ENCODE measurements at regions not wholly inside any gene's neighbourhood (a gene's known extent, or its start where the extent isn't known, plus 50 kb on each side); places are given as distances from the start of the nearest gene placed in this dataset.

DNA sequence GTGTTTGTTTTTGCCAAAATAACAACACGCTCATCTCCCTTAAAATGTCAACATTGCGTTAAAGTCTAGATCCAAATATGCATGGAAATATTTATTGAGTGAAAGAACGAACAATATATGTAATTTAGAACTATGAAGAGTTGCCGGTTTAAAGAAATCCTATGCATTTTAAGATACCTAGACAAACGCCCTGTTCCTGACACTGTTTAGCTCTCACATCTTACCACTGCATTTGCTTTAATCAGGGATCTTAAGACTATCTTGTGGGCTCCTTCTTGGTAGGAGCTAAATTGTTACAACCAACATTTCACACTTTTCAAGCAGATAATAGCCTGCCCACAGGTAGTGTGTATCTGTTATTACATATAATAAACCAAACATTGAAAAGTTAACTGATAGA lies 96.6 kb upstream of the RPS6KA3 start:
- FAIRE-seq: no peak
- DNase-seq (ENCODE audit: extremely low spot score, insufficient read length, low read depth): no peak

DNA sequence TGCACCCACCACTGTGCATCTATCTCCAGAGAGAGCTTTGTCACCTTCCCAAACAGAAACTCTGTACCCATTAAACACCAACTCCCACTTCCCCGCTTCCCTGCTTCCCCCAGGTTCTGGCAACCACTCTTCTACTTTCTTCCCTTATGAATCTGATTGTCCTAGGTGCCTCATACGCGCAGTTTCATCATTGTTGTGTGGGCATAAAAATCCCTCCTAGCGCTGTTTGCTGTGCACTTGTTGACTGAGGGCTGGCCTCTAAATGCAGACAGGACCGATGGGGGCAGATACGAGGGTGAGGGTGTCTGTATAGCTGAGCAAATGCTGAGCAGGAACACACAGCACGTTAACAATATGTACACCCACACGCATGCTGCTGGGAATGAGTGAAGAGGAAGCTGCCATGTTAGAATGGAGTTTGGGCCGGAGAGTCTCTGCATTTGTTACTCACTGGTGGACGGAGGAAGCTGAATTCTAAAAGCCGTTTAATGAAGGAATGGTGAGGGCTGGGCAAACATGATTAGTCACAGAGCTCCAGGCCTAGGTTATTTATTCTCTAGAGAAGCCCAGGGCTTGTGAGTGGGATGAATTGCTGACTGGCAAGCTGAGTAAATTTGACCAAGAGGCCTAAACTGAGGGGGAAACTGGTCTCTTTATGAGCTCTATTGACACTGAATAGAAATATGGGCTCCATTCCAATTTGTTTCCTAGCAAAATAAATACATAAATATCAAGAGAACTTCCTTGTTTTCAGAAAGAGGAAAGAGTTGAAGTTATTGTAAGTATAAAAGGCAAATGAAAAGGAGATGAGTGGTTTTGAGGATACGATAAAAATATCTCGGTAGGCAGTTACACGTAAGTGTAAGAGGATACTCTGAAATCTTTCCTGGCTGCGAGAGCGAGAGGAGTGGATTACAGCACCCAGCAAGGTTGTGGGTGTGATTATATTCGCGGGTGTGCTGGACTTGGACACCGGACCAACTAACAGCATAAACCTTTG lies 95.9 kb upstream of the RPS6KA3 start:
- FAIRE-seq: no peak
- DNase-seq (ENCODE audit: extremely low spot score, insufficient read length, low read depth): no peak

DNA sequence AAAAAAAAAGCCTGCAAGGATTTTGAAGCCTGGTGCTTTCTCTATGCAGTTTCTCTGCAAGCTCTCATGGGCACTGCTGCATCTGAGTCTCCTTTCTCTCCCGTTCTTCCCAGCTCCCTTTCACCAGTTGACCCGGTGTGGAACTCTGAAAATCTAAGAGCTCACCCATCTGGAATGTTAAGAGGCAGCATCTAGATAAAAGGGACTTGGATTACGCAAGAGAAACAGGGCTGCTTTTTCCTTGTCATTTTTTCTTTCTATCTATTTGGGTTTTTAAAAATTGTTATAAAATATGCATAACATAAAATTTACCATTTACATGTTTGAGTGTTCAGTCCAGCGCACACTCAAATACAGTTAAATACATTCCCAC lies 95.2 kb upstream of the RPS6KA3 start:
- DNase-seq (ENCODE audit: extremely low spot score, insufficient read length, low read depth): no peak
- no peak for FAIRE-seq

DNA sequence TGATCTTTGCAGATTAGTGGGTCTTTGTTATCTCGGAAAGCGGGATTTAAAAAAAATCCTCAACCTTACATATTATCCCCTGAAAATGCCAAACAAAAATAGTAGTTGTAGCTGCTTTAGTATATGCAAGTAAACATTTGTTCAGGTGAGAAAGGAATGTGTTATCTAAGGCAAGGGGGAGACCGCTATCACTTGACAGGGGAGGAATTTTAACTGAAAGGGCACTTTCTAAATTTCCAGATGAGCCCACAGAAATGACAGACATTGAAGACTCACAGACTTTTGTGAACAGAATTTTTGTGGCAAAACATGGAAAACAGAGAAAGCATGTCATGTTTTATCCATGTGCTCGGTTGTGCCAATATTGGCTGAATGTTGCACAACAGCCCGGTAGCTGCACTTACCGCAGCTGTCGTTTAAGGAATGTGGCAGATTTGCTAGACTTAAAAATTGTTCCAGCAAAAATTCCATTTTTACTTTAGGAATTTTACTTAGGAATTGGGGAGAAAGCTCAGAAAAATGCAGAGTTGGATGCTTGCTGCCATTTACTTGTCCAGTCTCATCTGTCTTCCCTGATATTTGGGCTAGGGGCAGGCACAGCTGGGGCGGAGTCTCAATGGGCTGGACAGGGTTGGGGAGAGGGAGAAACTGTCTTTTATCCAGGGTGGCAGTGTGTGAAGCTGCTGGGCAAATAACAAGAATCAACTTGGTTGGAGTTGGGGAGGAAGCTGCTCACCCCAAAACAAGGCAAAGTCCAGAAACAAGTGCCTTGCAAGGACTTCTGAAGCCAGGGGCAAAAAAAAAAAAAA lies 94.6 kb upstream of the RPS6KA3 start:
- no peak for DNase-seq (ENCODE audit: extremely low spot score, insufficient read length, low read depth)
- FAIRE-seq: no peak

DNA sequence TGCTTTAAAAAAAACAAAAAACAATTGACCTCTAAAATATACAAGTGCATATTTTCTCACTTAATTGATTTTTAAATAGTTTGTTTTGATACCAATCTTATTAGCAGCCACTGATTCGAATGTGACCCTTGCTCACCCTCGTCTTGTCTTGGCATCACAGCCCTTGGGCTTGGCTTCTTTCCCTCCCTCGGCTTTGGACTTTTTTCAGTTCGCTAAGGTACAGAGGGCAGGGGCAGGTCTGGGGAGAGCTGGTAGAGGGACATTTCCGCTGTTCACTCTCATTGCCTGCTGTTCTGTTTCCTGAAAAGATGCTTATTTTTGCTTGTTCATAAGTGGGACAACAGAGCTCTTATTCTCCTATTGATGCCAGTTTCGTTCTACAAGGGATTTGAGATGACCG lies 88.5 kb upstream of the RPS6KA3 start:
- no peak for FAIRE-seq
- no peak for DNase-seq (ENCODE audit: extremely low spot score, insufficient read length, low read depth)

DNA sequence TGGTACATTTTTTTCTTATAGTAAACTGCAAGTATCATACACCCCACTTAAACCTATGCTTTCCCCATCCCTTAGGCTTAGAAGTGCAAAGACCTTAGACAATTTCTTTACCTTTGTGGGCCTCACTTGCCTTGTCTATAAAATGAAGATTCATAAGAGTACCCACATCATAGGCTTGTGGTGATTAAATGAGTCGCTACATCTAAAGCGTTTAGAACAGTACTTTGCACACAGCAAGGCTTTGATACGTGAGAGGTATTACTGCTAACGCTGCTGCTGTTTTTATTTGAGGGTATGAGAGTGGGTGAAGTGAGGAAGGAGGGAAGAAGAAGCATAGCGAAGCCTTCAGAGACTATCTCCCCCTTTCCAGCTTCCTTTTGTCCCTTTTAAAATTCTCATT lies 87.8 kb upstream of the RPS6KA3 start:
- FAIRE-seq: no peak

GRCh38 chrX:20352935-20353336 lies 86.2 kb upstream of the RPS6KA3 start:
- FAIRE-seq (peak; percentile 58), DNase-seq (ENCODE audit: extremely low spot score, insufficient read length, low read depth) (peak; percentile 0)

More for the DNA sequence above, 87.8 kb upstream of the RPS6KA3 start:
- DNase-seq (ENCODE audit: extremely low spot score, insufficient read length, low read depth): no peak

DNA sequence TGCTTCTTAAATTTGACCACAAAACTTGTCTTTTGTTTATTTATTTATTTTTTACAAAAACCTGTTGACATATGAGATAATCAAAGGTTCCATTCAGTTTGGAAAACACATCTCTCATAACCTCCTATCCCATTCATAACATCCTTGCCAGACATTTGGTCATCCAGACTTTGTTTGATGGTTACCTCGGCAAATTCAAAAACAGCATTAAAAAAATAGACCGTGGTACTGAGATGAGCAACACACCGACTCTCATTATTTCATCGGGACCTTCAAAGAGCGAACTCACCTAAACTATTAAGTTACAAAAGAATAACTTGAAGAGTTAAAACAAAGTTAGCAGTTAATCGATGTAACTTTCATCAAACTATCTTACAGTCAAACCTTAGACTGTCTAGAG lies 85.8 kb upstream of the RPS6KA3 start:
- DNase-seq (ENCODE audit: extremely low spot score, insufficient read length, low read depth): no peak
- FAIRE-seq: peak; percentile 51

- no peak for DNase-seq (ENCODE audit: extremely low spot score, insufficient read length, low read depth)
- no peak for FAIRE-seq
Measured at GRCh38 chrX:20350596-20350995, 83.9 kb upstream of the RPS6KA3 start.

DNA sequence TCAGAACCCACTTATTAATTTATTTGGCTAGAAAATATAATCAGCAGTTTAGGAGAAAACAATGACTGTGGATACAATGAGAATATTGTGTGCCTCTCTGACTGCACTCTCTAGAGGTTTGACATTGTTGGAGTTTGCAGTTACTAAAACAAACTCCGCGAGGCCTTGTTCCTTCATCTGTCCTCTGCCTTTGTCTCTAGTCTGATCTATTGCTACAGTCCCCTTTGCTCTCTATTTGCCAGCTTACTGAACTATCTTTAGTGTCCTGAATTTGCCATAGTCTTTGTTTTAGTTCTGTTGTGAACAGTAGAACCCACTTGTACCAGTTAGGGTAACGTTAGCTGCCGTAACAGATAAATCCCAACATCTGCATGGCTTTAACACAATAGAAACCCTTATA lies 81.4 kb upstream of the RPS6KA3 start:
- FAIRE-seq (no peak), DNase-seq (ENCODE audit: extremely low spot score, insufficient read length, low read depth) (no peak)

DNA sequence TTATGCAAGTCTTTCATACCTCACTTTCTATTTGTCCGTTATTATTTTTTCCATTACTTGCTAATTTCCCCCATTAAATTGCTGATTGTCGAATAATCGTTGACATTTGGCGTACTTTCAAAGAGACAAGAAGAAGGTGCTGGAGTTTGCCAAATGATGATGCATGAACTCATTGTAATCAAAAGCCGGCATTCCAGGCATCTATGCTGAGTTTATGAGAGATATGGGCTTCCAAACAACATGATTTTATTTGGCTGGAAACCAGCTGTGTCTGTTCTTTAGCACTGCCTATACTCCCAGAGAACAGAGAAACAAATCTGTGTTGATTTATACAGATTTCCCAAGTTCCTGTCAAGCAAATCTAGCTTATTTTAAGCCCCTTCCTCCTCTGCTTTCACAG lies 80.8 kb upstream of the RPS6KA3 start:
- no peak for DNase-seq (ENCODE audit: extremely low spot score, insufficient read length, low read depth)
- no peak for FAIRE-seq

GRCh38 chrX:20333672-20334071 lies 67.0 kb upstream of the RPS6KA3 start:
- DNase-seq (ENCODE audit: extremely low spot score, insufficient read length, low read depth): no peak
- FAIRE-seq: no peak

- DNase-seq (ENCODE audit: extremely low spot score, insufficient read length, low read depth): no peak
- no peak for FAIRE-seq
Measured at GRCh38 chrX:20330545-20330944, 63.8 kb upstream of the RPS6KA3 start.

DNA sequence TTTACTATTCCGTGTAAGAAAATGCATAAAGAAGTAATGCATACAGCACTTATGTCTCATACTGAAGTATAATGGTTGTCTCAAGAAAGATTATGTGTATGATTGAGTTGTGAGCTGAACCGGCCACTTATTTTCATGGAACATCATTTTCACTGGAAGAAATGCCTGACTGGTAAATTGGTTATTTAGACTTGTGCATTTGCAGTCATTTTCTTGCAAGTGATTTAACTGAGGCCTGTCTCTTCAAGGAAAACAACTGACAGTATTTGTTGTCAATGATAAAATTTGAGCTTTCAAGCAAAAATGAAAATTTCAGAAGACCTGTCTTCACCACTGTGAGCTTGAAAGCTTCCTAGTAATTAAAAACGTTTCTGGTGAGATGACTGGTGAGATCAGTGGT lies 62.7 kb upstream of the RPS6KA3 start:
- DNase-seq (ENCODE audit: extremely low spot score, insufficient read length, low read depth): no peak
- no peak for FAIRE-seq

GRCh38 chrX:20325786-20326388 lies 59.2 kb upstream of the RPS6KA3 start:
- FAIRE-seq (no peak), DNase-seq (ENCODE audit: extremely low spot score, insufficient read length, low read depth) (no peak)

DNA sequence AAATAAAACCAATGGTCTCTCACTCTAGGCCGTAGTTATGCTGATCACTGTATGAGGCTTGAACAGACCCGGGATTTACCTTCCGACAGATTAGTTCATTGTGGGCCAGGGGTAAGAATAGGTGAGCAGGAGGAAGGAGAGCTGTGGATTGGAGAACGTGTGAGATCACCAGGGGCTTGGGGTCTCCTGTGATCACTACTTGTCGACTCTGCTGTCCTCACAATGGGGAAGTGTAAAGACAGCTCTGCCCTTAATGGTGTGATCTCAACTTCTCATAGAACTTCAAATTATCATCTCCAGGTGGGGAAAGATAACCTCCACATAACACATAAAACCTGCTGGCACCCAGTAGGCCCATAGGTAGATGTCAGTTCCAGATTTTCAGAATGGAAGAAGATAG lies 56.2 kb upstream of the RPS6KA3 start:
- no peak for FAIRE-seq

GRCh38 chrX:20320461-20321159 lies 53.9 kb upstream of the RPS6KA3 start:
- DNase-seq (ENCODE audit: extremely low spot score, insufficient read length, low read depth) (peak; percentile 2), FAIRE-seq (peak; percentile 95)

More for the DNA sequence above, 56.2 kb upstream of the RPS6KA3 start:
- no peak for DNase-seq (ENCODE audit: extremely low spot score, insufficient read length, low read depth)

DNA sequence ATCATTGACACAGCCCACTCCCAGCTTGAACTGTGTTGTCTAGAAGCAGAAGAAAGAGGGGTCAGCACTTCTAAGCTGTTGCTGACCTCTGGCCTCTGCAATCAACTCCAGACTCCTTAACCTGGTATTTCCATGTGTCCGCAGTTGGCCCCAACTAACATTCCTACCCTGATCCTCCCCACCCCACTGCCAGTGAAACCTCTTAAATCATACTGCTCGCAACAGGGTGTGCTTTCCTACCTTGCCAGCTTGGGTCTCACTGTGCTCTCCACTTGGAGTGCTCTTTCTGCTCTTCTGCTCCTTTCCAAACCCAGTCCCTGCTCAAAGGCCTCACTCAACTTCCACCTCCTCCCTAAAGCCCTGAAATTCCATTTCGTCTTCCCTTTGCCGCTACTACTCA lies 52.3 kb upstream of the RPS6KA3 start:
- FAIRE-seq: no peak
- no peak for DNase-seq (ENCODE audit: extremely low spot score, insufficient read length, low read depth)

GRCh38 chrX:20317873-20318272 lies 51.2 kb upstream of the RPS6KA3 start:
- FAIRE-seq (no peak), DNase-seq (ENCODE audit: extremely low spot score, insufficient read length, low read depth) (no peak)
